Stimulated activated CD8-positive, alpha-beta memory T cell treated with anti-CD3 and anti-CD28 coated beads, Interleukin-2, amount 100 ng/mL, for 48 hours (primary cell): ENCODE measurements at regions not wholly inside any gene's neighbourhood (a gene's known extent, or its start where the extent isn't known, plus 50 kb on each side); places are given as distances from the start of the nearest gene placed in this dataset.
"Not testable (repeated sequence)": the region's sequence is repeated elsewhere in the genome, so short reads cannot be mapped to it uniquely, and the experiment has no call there.

Source experiments
- DNase-seq, 2 donors: peaks; one replicate each; pipeline ENCODE4 v3.0.0-alpha.2; 2020; ENCODE audit warnings: low read depth in 2 of 2

- no peak for DNase-seq
These were observed 253.4 kb upstream of the LRRC3B start for GRCh38 chr3:26369133-26369532.

GRCh38 chr3:26375843-26376530 is 246.6 kb upstream of the LRRC3B start:
- DNase-seq: no peak

- DNase-seq: no peak
These were observed 241.2 kb upstream of the LRRC3B start for GRCh38 chr3:26381411-26381810.

- DNase-seq: no peak
These were observed 215.9 kb upstream of the LRRC3B start for GRCh38 chr3:26406636-26407035.

GRCh38 chr3:26418553-26418952 is 204.0 kb upstream of the LRRC3B start:
- no peak for DNase-seq

- DNase-seq: no peak
These were observed 200.2 kb upstream of the LRRC3B start for GRCh38 chr3:26422415-26422814.

GRCh38 chr3:26425076-26425475 is 197.5 kb upstream of the LRRC3B start:
- no peak for DNase-seq

- DNase-seq: no peak
These were observed 193.6 kb upstream of the LRRC3B start for GRCh38 chr3:26428992-26429391.

GRCh38 chr3:26437678-26438077 is 184.9 kb upstream of the LRRC3B start:
- DNase-seq: no peak

- DNase-seq: no peak
These were observed 184.1 kb upstream of the LRRC3B start for GRCh38 chr3:26438325-26438940.

GRCh38 chr3:26438981-26439884 is 183.3 kb upstream of the LRRC3B start:
- DNase-seq: no peak

- no peak for DNase-seq
These were observed 172.6 kb upstream of the LRRC3B start for GRCh38 chr3:26449996-26450395.

GRCh38 chr3:26452363-26452762 is 170.2 kb upstream of the LRRC3B start:
- no peak for DNase-seq

GRCh38 chr3:26460985-26461384 is 161.6 kb upstream of the LRRC3B start:
- no peak for DNase-seq

GRCh38 chr3:26472345-26472744 is 150.2 kb upstream of the LRRC3B start:
- DNase-seq: no peak

- DNase-seq: no peak
These were observed 147.9 kb upstream of the LRRC3B start for GRCh38 chr3:26474706-26475105.

GRCh38 chr3:26480377-26480776 is 142.2 kb upstream of the LRRC3B start:
- no peak for DNase-seq

- DNase-seq: no peak
These were observed 138.4 kb upstream of the LRRC3B start for GRCh38 chr3:26484140-26484539.

- DNase-seq: no peak
These were observed 124.3 kb upstream of the LRRC3B start for GRCh38 chr3:26498271-26498670.

- DNase-seq: no peak
These were observed 117.2 kb upstream of the LRRC3B start for GRCh38 chr3:26505399-26505798.

GRCh38 chr3:26514445-26515029 is 108.0 kb upstream of the LRRC3B start:
- DNase-seq: not testable (repeated sequence)

- DNase-seq: no peak
These were observed 107.2 kb upstream of the LRRC3B start for GRCh38 chr3:26515351-26515750.
